ENCODE measurements at regions not wholly inside any gene's neighbourhood (a gene's known extent, or its start where the extent isn't known, plus 50 kb on each side); places are given as distances from the start of the nearest gene placed in this dataset.

- no peaks in the 10 kb centered on the region for H3K9me3 ChIP-seq (ENCODE audit: control insufficient read depth, insufficient read depth, low read length)
Measured at GRCh38 chr22:48843640-48844039, 984.0 kb downstream of the BRD1 start.

GRCh38 chr22:48842976-48843375, 984.7 kb downstream of the BRD1 start:
- Histone ChIP-seq H3K36me3 (ENCODE audit: control insufficient read depth, low read length) (no peaks in the 10 kb centered on the region), H3K79me2 (ENCODE audit: control insufficient read depth, low read length) (no peaks in the 10 kb centered on the region), H3K4me2 (ENCODE audit: low read length) (peak overlapping the region; percentile 40), H3K9me3 (ENCODE audit: control insufficient read depth, insufficient read depth, low read length) (no peaks in the 10 kb centered on the region), H3K4me1 (ENCODE audit: control insufficient read depth, low read length) (peaks cover 33% of the 10 kb centered on the region), H3K27ac (ENCODE audit: low read depth, low read length) (no peak overlapping the region), H3K9me2 (replicated peaks; ENCODE audit: control insufficient read depth, low read length) (no peaks in the 10 kb centered on the region), H4K20me1 (ENCODE audit: control insufficient read depth, insufficient read depth, low read depth, low read length) (peaks cover 6% of the 10 kb centered on the region; the same call in 1 of the 2 replicates), H3K27me3 (ENCODE audit: control insufficient read depth, low read length) (peaks cover 19% of the 10 kb centered on the region), H3K4me3 (ENCODE audit: low read length) (no peak overlapping the region), H3F3A (ENCODE audit: control insufficient read depth, insufficient read depth) (no peaks in the 10 kb centered on the region)
- TF ChIP-seq CTCF (IDR thresholded peaks at IDR 0.05; ENCODE audit: low read depth, low read length, poor library complexity, severe bottlenecking) (no peak), EZH2phosphoT487 (IDR thresholded peaks at IDR 0.05; ENCODE audit: borderline replicate concordance, low read length) (no peak)

More at GRCh38 chr22:48843640-48844039, 984.0 kb downstream of the BRD1 start:
- no peak overlapping the region for H3K27ac ChIP-seq (ENCODE audit: low read depth, low read length)
- no peak overlapping the region for H3K4me3 ChIP-seq (ENCODE audit: low read length)
- no peak for TF ChIP-seq EZH2phosphoT487 (IDR thresholded peaks at IDR 0.05; ENCODE audit: borderline replicate concordance, low read length)
- no peak for TF ChIP-seq CTCF (IDR thresholded peaks at IDR 0.05; ENCODE audit: low read depth, low read length, poor library complexity, severe bottlenecking)
- H3F3A ChIP-seq (ENCODE audit: control insufficient read depth, insufficient read depth): no peaks in the 10 kb centered on the region
- H3K9me2 ChIP-seq (replicated peaks; ENCODE audit: control insufficient read depth, low read length): no peaks in the 10 kb centered on the region
- H4K20me1 ChIP-seq (ENCODE audit: control insufficient read depth, insufficient read depth, low read depth, low read length): peaks cover 6% of the 10 kb centered on the region; the same call in 1 of the 2 replicates
- peaks cover 33% of the 10 kb centered on the region for H3K4me1 ChIP-seq (ENCODE audit: control insufficient read depth, low read length)
- no peaks in the 10 kb centered on the region for H3K79me2 ChIP-seq (ENCODE audit: control insufficient read depth, low read length)
- peaks cover 13% of the 10 kb centered on the region for H3K27me3 ChIP-seq (ENCODE audit: control insufficient read depth, low read length)
- no peak overlapping the region for H3K4me2 ChIP-seq (ENCODE audit: low read length)
- no peaks in the 10 kb centered on the region for H3K36me3 ChIP-seq (ENCODE audit: control insufficient read depth, low read length)

GRCh38 chr22:48842583-48842945, 985.1 kb downstream of the BRD1 start:
- Histone ChIP-seq H3K79me2 (ENCODE audit: control insufficient read depth, low read length) (no peaks in the 10 kb centered on the region), H3K36me3 (ENCODE audit: control insufficient read depth, low read length) (no peaks in the 10 kb centered on the region), H3K27ac (ENCODE audit: low read depth, low read length) (no peak overlapping the region), H3K4me1 (ENCODE audit: control insufficient read depth, low read length) (peaks cover 33% of the 10 kb centered on the region), H3K27me3 (ENCODE audit: control insufficient read depth, low read length) (peaks cover 21% of the 10 kb centered on the region), H3F3A (ENCODE audit: control insufficient read depth, insufficient read depth) (no peaks in the 10 kb centered on the region), H3K9me3 (ENCODE audit: control insufficient read depth, insufficient read depth, low read length) (peaks cover under 1% of the 10 kb centered on the region; the same call in 1 of the 2 replicates), H3K9me2 (replicated peaks; ENCODE audit: control insufficient read depth, low read length) (no peaks in the 10 kb centered on the region), H3K4me2 (ENCODE audit: low read length) (peak overlapping the region; percentile 40), H4K20me1 (ENCODE audit: control insufficient read depth, insufficient read depth, low read depth, low read length) (peaks cover 6% of the 10 kb centered on the region; the same call in 1 of the 2 replicates), H3K4me3 (ENCODE audit: low read length) (no peak overlapping the region)
- TF ChIP-seq EZH2phosphoT487 (IDR thresholded peaks at IDR 0.05; ENCODE audit: borderline replicate concordance, low read length) (no peak), CTCF (IDR thresholded peaks at IDR 0.05; ENCODE audit: low read depth, low read length, poor library complexity, severe bottlenecking) (no peak)
